ENCODE measurements at regions not wholly inside any gene's neighbourhood (a gene's known extent, or its start where the extent isn't known, plus 50 kb on each side); places are given as distances from the start of the nearest gene placed in this dataset.

GRCh38 chr2:207320381-207321159, 154.8 kb upstream of the KLF7 start:
- no peak for TF ChIP-seq SPI1 (IDR thresholded peaks at IDR 0.05; ENCODE audit: borderline replicate concordance, low read depth)
- TF ChIP-seq, protein P1, sequence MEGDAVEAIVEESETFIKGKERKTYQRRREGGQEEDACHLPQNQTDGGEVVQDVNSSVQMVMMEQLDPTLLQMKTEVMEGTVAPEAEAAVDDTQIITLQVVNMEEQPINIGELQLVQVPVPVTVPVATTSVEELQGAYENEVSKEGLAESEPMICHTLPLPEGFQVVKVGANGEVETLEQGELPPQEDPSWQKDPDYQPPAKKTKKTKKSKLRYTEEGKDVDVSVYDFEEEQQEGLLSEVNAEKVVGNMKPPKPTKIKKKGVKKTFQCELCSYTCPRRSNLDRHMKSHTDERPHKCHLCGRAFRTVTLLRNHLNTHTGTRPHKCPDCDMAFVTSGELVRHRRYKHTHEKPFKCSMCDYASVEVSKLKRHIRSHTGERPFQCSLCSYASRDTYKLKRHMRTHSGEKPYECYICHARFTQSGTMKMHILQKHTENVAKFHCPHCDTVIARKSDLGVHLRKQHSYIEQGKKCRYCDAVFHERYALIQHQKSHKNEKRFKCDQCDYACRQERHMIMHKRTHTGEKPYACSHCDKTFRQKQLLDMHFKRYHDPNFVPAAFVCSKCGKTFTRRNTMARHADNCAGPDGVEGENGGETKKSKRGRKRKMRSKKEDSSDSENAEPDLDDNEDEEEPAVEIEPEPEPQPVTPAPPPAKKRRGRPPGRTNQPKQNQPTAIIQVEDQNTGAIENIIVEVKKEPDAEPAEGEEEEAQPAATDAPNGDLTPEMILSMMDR (IDR thresholded peaks at IDR 0.05; ENCODE audit: insufficient read depth, low read length), result no peak
- TF ChIP-seq, protein P2, sequence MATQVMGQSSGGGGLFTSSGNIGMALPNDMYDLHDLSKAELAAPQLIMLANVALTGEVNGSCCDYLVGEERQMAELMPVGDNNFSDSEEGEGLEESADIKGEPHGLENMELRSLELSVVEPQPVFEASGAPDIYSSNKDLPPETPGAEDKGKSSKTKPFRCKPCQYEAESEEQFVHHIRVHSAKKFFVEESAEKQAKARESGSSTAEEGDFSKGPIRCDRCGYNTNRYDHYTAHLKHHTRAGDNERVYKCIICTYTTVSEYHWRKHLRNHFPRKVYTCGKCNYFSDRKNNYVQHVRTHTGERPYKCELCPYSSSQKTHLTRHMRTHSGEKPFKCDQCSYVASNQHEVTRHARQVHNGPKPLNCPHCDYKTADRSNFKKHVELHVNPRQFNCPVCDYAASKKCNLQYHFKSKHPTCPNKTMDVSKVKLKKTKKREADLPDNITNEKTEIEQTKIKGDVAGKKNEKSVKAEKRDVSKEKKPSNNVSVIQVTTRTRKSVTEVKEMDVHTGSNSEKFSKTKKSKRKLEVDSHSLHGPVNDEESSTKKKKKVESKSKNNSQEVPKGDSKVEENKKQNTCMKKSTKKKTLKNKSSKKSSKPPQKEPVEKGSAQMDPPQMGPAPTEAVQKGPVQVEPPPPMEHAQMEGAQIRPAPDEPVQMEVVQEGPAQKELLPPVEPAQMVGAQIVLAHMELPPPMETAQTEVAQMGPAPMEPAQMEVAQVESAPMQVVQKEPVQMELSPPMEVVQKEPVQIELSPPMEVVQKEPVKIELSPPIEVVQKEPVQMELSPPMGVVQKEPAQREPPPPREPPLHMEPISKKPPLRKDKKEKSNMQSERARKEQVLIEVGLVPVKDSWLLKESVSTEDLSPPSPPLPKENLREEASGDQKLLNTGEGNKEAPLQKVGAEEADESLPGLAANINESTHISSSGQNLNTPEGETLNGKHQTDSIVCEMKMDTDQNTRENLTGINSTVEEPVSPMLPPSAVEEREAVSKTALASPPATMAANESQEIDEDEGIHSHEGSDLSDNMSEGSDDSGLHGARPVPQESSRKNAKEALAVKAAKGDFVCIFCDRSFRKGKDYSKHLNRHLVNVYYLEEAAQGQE (IDR thresholded peaks at IDR 0.05; ENCODE audit: insufficient replicate concordance, low read depth), result no peak
- no peak for TF ChIP-seq POLR2AphosphoS5 (IDR thresholded peaks at IDR 0.05; ENCODE audit: low read depth)
- TF ChIP-seq GABPA (IDR thresholded peaks at IDR 0.05; ENCODE audit: low read depth), result no peak
- H3K27ac ChIP-seq (replicated peaks), result no peak overlapping the region
- H3K4me3 ChIP-seq (replicated peaks; ENCODE audit: insufficient read depth, low read length), result no peak overlapping the region
- H3K27me3 ChIP-seq (ENCODE audit: insufficient read depth, poor library complexity, severe bottlenecking), result no peaks in the 10 kb centered on the region
- no peak for DNase-seq (ENCODE audit: low read depth in 1 of 2, low spot score in 1 of 2)

GRCh38 chr2:207321514-207321913, 155.8 kb upstream of the KLF7 start:
- TF ChIP-seq, protein P2 (IDR thresholded peaks at IDR 0.05; ENCODE audit: insufficient replicate concordance, low read depth), result no peak
- TF ChIP-seq POLR2AphosphoS5 (IDR thresholded peaks at IDR 0.05; ENCODE audit: low read depth) (peak; percentile 22; the same call in 1 of the 2 replicates), GABPA (IDR thresholded peaks at IDR 0.05; ENCODE audit: low read depth) (no peak), SPI1 (IDR thresholded peaks at IDR 0.05; ENCODE audit: borderline replicate concordance, low read depth) (peak; percentile 95)
- TF ChIP-seq, protein P1 (IDR thresholded peaks at IDR 0.05; ENCODE audit: insufficient read depth, low read length), result no peak
- H3K4me3 ChIP-seq (replicated peaks; ENCODE audit: insufficient read depth, low read length), result no peak overlapping the region

DNA sequence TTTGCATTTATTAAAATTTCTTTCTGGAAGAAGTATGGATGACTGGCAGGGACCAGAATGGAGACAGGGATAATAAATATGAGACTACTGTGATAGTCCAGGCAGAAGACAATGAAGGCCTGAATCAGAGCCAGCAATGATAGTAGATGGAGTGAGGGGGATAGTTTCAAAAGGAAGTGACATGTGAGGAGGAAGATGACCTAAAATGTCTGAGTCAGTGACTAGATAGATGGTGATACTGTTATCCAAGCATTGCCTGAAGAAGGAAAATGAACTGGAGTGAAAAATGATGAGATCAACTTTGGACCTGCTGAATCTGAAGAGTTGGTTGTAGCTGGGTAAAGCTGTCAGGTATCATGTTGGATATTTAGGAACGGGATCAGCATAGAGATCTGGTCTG, 158.3 kb upstream of the KLF7 start:
- H3K27me3 ChIP-seq (ENCODE audit: insufficient read depth, poor library complexity, severe bottlenecking), result no peaks in the 10 kb centered on the region
- no peak overlapping the region for H3K27ac ChIP-seq (replicated peaks)
- no peak for DNase-seq (ENCODE audit: low read depth in 1 of 2, low spot score in 1 of 2)
- no peak for TF ChIP-seq SPI1 (IDR thresholded peaks at IDR 0.05; ENCODE audit: borderline replicate concordance, low read depth)
- TF ChIP-seq, protein P2 (IDR thresholded peaks at IDR 0.05; ENCODE audit: insufficient replicate concordance, low read depth), result no peak
- TF ChIP-seq GABPA (IDR thresholded peaks at IDR 0.05; ENCODE audit: low read depth), result no peak
- no peak for TF ChIP-seq POLR2AphosphoS5 (IDR thresholded peaks at IDR 0.05; ENCODE audit: low read depth)
- TF ChIP-seq, protein P1 (IDR thresholded peaks at IDR 0.05; ENCODE audit: insufficient read depth, low read length), result no peak
- H3K4me3 ChIP-seq (replicated peaks; ENCODE audit: insufficient read depth, low read length), result no peak overlapping the region

More at GRCh38 chr2:207321514-207321913, 155.8 kb upstream of the KLF7 start:
- no peak overlapping the region for H3K27ac ChIP-seq (replicated peaks)
- DNase-seq (ENCODE audit: low read depth in 1 of 2, low spot score in 1 of 2), result peak in 1 of 2 experiments; percentile 49
- no peaks in the 10 kb centered on the region for H3K27me3 ChIP-seq (ENCODE audit: insufficient read depth, poor library complexity, severe bottlenecking)

All from HL-60 (cell line).